Osteoblast (primary cell): ENCODE measurements at regions not wholly inside any gene's neighbourhood (a gene's known extent, or its start where the extent isn't known, plus 50 kb on each side); places are given as distances from the start of the nearest gene placed in this dataset.

Source experiments
- DNase-seq: peaks from one replicate; pipeline ENCODE4 v3.0.0; 2011; ENCODE audit warnings: low spot score, mixed read lengths; ENCODE audit not compliant: insufficient read length; ENCODE audit errors: missing footprints
- H2AFZ ChIP-seq: 2 replicates; pipeline ENCODE4 v1.6.0; 2011; ENCODE audit warnings: mild to moderate bottlenecking, low read length
- H3K27ac ChIP-seq: 2 replicates; pipeline ENCODE4 v1.5.1; 2011; ENCODE audit warnings: mild to moderate bottlenecking, low read depth, low read length, moderate library complexity
- H3K27me3 ChIP-seq: 2 replicates; pipeline ENCODE4 v1.6.0; 2012; ENCODE audit warnings: mild to moderate bottlenecking, control low read depth, inconsistent platforms, low read length, moderate library complexity; ENCODE audit not compliant: insufficient read depth
- H3K36me3 ChIP-seq: 2 replicates; pipeline ENCODE4 v1.5.1; 2011; ENCODE audit warnings: mild to moderate bottlenecking, low read length, control low read depth, moderate library complexity; ENCODE audit not compliant: insufficient read depth
- H3K4me1 ChIP-seq: 2 replicates; pipeline ENCODE4 v1.5.1; 2011; ENCODE audit warnings: mild to moderate bottlenecking, low read length, control low read depth, moderate library complexity; ENCODE audit not compliant: insufficient read depth
- H3K4me2 ChIP-seq: 2 replicates; pipeline ENCODE4 v1.6.0; 2011; ENCODE audit warnings: mild to moderate bottlenecking, low read length; ENCODE audit not compliant: insufficient read depth
- H3K4me3 ChIP-seq: fragments of 200-600 bp; sonication (generic); 3 replicates; pipeline ENCODE4 v1.5.1; 2012; ENCODE audit warnings: mild to moderate bottlenecking, low read length, inconsistent platforms; ENCODE audit not compliant: insufficient read depth
- H3K79me2 ChIP-seq: 2 replicates; pipeline ENCODE4 v1.6.0; 2012; ENCODE audit warnings: mild to moderate bottlenecking, low read length, control low read depth, inconsistent platforms; ENCODE audit not compliant: insufficient read depth
- H3K9me3 ChIP-seq: 2 replicates; pipeline ENCODE4 v1.5.1; 2011; ENCODE audit warnings: low read depth, low read length, control low read depth
- H4K20me1 ChIP-seq: 2 replicates; pipeline ENCODE4 v1.6.0; 2012; ENCODE audit warnings: mild to moderate bottlenecking, low read length, control low read depth; ENCODE audit not compliant: insufficient read depth
- CTCF ChIP-seq: IDR thresholded peaks from 2 replicates; pipeline ENCODE4 v1.5.1; 2011; ENCODE audit warnings: mild to moderate bottlenecking, low read depth, low read length, moderate library complexity; ENCODE audit errors: extremely low read depth

- H4K20me1 ChIP-seq = no peaks in the 10 kb centered on the region
- no peaks in the 10 kb centered on the region for H3K9me3 ChIP-seq
- TF ChIP-seq CTCF = no peak
- peaks cover 11% of the 10 kb centered on the region for H3K4me1 ChIP-seq
- H2AFZ ChIP-seq = peak overlapping the region; percentile 86
- H3K4me3 ChIP-seq = peak overlapping the region; percentile 69
- no peak for DNase-seq
- no peak overlapping the region for H3K27ac ChIP-seq
- peak overlapping the region; percentile 77 for H3K4me2 ChIP-seq
- no peaks in the 10 kb centered on the region for H3K36me3 ChIP-seq
- H3K27me3 ChIP-seq = no peaks in the 10 kb centered on the region
- no peaks in the 10 kb centered on the region for H3K79me2 ChIP-seq
Measured at GRCh38 chr14:23694949-23695663, 58.9 kb downstream of the DHRS2 start.

- peak overlapping the region; percentile 69 for H3K4me3 ChIP-seq
- peak overlapping the region; percentile 86 for H2AFZ ChIP-seq
- peaks cover 11% of the 10 kb centered on the region for H3K4me1 ChIP-seq
- H3K27me3 ChIP-seq = no peaks in the 10 kb centered on the region
- no peaks in the 10 kb centered on the region for H4K20me1 ChIP-seq
- H3K9me3 ChIP-seq = no peaks in the 10 kb centered on the region
- DNase-seq = no peak
- no peak for TF ChIP-seq CTCF
- no peaks in the 10 kb centered on the region for H3K79me2 ChIP-seq
- H3K36me3 ChIP-seq = no peaks in the 10 kb centered on the region
- no peak overlapping the region for H3K27ac ChIP-seq
- peak overlapping the region; percentile 77 for H3K4me2 ChIP-seq
Measured at GRCh38 chr14:23695664-23695999, 59.5 kb downstream of the DHRS2 start.

- no peak for DNase-seq
- no peaks in the 10 kb centered on the region for H3K9me3 ChIP-seq
- H3K36me3 ChIP-seq = no peaks in the 10 kb centered on the region
- no peak for TF ChIP-seq CTCF
- no peaks in the 10 kb centered on the region for H4K20me1 ChIP-seq
- H3K79me2 ChIP-seq = no peaks in the 10 kb centered on the region
- H3K4me3 ChIP-seq = no peak overlapping the region
- no peak overlapping the region for H3K27ac ChIP-seq
- H3K4me1 ChIP-seq = peaks cover 11% of the 10 kb centered on the region
- no peak overlapping the region for H3K4me2 ChIP-seq
- no peaks in the 10 kb centered on the region for H3K27me3 ChIP-seq
- H2AFZ ChIP-seq = no peak overlapping the region
Measured at GRCh38 chr14:23696701-23697239, 60.6 kb downstream of the DHRS2 start.

GRCh38 chr14:23697680-23698079 lies 61.5 kb downstream of the DHRS2 start:
- H4K20me1 ChIP-seq = no peaks in the 10 kb centered on the region
- H3K4me1 ChIP-seq = peaks cover 11% of the 10 kb centered on the region
- H3K4me2 ChIP-seq = no peak overlapping the region
- no peaks in the 10 kb centered on the region for H3K27me3 ChIP-seq
- no peaks in the 10 kb centered on the region for H3K9me3 ChIP-seq
- DNase-seq = no peak
- no peak overlapping the region for H3K4me3 ChIP-seq
- H3K27ac ChIP-seq = no peak overlapping the region
- H3K79me2 ChIP-seq = no peaks in the 10 kb centered on the region
- H2AFZ ChIP-seq = no peak overlapping the region
- TF ChIP-seq CTCF = no peak
- H3K36me3 ChIP-seq = no peaks in the 10 kb centered on the region
